ENCODE measurements at regions not wholly inside any gene's neighbourhood (a gene's known extent, or its start where the extent isn't known, plus 50 kb on each side); places are given as distances from the start of the nearest gene placed in this dataset.

- TF ChIP-seq SMC3 (IDR thresholded peaks at IDR 0.05): no peak
- TF ChIP-seq CTCF (IDR thresholded peaks at IDR 0.05): no peak
Measured at GRCh38 chr3:80543154-80543553, 775.4 kb upstream of the ROBO1 start.

Measured in A549 (cell line).